ENCODE measurements at regions not wholly inside any gene's neighbourhood (a gene's known extent, or its start where the extent isn't known, plus 50 kb on each side); places are given as distances from the start of the nearest gene placed in this dataset.

DNA sequence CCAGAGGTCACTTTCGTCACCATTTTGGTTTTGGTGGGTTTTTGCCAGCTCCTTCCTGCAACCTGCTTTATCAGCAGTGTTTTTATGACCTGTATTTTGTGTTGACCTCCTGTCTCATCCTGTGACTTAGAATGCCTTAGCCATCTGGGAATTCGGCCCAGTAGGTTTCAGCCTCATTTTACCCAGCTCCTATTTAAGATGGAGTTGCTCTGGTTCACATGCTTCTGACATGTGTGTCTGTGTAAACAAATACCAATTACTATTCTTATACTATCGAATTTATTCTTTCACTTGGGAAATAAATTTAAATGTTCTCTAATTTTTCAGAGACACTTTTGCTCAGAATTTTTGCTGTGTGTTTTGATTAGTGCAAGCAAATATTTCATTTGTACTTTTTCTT is 1370.3 kb upstream of the MIR17HG start:
- TF ChIP-seq, protein P1, sequence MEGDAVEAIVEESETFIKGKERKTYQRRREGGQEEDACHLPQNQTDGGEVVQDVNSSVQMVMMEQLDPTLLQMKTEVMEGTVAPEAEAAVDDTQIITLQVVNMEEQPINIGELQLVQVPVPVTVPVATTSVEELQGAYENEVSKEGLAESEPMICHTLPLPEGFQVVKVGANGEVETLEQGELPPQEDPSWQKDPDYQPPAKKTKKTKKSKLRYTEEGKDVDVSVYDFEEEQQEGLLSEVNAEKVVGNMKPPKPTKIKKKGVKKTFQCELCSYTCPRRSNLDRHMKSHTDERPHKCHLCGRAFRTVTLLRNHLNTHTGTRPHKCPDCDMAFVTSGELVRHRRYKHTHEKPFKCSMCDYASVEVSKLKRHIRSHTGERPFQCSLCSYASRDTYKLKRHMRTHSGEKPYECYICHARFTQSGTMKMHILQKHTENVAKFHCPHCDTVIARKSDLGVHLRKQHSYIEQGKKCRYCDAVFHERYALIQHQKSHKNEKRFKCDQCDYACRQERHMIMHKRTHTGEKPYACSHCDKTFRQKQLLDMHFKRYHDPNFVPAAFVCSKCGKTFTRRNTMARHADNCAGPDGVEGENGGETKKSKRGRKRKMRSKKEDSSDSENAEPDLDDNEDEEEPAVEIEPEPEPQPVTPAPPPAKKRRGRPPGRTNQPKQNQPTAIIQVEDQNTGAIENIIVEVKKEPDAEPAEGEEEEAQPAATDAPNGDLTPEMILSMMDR (IDR thresholded peaks at IDR 0.05; ENCODE audit: unreplicated experiment) = no peak

DNA sequence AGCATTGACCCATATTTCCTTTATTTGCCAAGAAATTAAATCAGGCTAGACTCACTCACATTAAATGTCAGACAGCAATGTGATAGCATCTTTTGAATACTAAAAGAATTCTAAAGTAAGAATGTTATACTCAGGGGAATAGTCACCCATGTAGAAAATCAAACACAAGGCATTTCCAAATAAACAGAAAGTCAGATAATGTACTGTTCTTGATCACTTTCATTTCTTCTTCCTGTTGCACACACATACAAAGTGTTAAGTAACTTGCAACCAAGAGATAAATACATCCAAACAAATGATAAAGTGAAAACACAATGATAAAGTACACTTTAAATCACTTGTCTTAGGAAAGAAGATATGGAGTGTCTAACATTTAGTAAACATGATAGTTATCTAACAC is 1366.6 kb upstream of the MIR17HG start:
- Mint-ChIP-seq H3K4me3 (ENCODE audit: unreplicated experiment) (no peak overlapping the region), H3K27ac (ENCODE audit: unreplicated experiment) (no peak overlapping the region), H3K9me3 (ENCODE audit: unreplicated experiment) (no peaks in the 10 kb centered on the region), H3K27me3 (ENCODE audit: unreplicated experiment) (no peaks in the 10 kb centered on the region), H3K36me3 (ENCODE audit: low read depth, unreplicated experiment) (no peaks in the 10 kb centered on the region), H3K4me1 (ENCODE audit: unreplicated experiment) (no peaks in the 10 kb centered on the region)
- DNase-seq (ENCODE audit: low spot score) = no peak
- TF ChIP-seq, protein P1 (IDR thresholded peaks at IDR 0.05; ENCODE audit: unreplicated experiment) = no peak

More for the DNA sequence above, 1370.3 kb upstream of the MIR17HG start:
- no peaks in the 10 kb centered on the region for H3K9me3 Mint-ChIP-seq (ENCODE audit: unreplicated experiment)
- DNase-seq (ENCODE audit: low spot score) = no peak
- no peak overlapping the region for H3K4me3 Mint-ChIP-seq (ENCODE audit: unreplicated experiment)
- H3K36me3 Mint-ChIP-seq (ENCODE audit: low read depth, unreplicated experiment) = no peaks in the 10 kb centered on the region
- H3K4me1 Mint-ChIP-seq (ENCODE audit: unreplicated experiment) = no peaks in the 10 kb centered on the region
- no peak overlapping the region for H3K27ac Mint-ChIP-seq (ENCODE audit: unreplicated experiment)
- H3K27me3 Mint-ChIP-seq (ENCODE audit: unreplicated experiment) = no peaks in the 10 kb centered on the region

DNA sequence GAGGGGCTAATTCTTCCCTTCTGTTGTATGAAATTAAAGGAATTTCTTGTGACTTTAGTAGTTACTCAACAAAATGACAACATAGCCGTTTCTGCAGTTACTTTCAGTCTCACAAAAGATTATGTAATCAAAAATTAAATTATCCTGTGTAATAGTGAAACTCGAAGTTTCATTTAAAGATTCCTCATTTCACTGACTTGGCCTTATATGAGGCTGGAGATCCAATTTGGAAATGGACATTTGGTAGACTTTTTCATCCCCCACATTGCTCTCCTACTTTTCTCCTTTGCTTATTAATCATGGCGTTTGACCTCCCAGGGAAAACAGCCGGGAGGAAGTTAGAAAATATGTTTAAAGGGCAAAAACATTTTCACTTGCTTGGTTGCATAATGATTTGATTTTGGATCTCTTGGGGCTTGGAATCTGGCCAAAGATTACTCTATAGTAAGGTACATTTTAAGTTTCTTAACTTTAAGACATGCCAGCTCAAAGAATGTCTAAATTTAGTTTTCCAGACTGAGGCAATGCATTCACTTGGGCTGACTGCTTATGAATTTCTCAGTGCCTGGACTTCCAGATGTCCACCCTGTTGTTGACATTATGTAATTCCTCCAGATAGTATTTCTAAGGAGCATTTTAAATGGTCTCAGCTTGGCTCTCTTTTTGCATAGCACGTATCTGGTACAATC is 1364.9 kb upstream of the MIR17HG start:
- TF ChIP-seq, protein P1 (IDR thresholded peaks at IDR 0.05; ENCODE audit: unreplicated experiment) = no peak
- no peaks in the 10 kb centered on the region for H3K36me3 Mint-ChIP-seq (ENCODE audit: low read depth, unreplicated experiment)
- H3K4me3 Mint-ChIP-seq (ENCODE audit: unreplicated experiment) = no peak overlapping the region
- DNase-seq (ENCODE audit: low spot score) = no peak
- no peaks in the 10 kb centered on the region for H3K27me3 Mint-ChIP-seq (ENCODE audit: unreplicated experiment)
- no peak overlapping the region for H3K27ac Mint-ChIP-seq (ENCODE audit: unreplicated experiment)
- no peaks in the 10 kb centered on the region for H3K4me1 Mint-ChIP-seq (ENCODE audit: unreplicated experiment)
- H3K9me3 Mint-ChIP-seq (ENCODE audit: unreplicated experiment) = no peaks in the 10 kb centered on the region

DNA sequence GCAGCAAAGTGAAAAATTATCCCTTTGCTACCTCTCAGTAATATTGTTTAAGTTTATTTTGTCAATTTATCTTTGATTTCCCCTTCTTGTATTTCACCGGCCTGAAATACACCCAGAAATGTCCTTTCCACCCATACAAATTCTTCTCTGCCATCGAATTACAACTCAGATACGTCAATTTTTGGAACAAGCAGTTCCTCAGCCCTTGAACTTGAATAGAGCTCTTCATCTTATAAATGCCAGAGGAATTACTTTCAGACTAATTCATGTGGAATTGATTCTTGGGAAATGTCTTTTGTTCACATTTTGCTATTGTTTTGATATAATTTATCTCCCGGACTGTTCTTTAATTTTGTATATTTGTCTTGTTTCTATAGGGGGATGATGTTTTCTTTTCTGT is 1359.3 kb upstream of the MIR17HG start:
- Mint-ChIP-seq H3K4me1 (ENCODE audit: unreplicated experiment) (no peaks in the 10 kb centered on the region), H3K27ac (ENCODE audit: unreplicated experiment) (no peak overlapping the region), H3K27me3 (ENCODE audit: unreplicated experiment) (no peaks in the 10 kb centered on the region), H3K9me3 (ENCODE audit: unreplicated experiment) (no peaks in the 10 kb centered on the region), H3K36me3 (ENCODE audit: low read depth, unreplicated experiment) (no peaks in the 10 kb centered on the region), H3K4me3 (ENCODE audit: unreplicated experiment) (no peak overlapping the region)
- TF ChIP-seq, protein P1 (IDR thresholded peaks at IDR 0.05; ENCODE audit: unreplicated experiment) = no peak
- DNase-seq (ENCODE audit: low spot score) = no peak

DNA sequence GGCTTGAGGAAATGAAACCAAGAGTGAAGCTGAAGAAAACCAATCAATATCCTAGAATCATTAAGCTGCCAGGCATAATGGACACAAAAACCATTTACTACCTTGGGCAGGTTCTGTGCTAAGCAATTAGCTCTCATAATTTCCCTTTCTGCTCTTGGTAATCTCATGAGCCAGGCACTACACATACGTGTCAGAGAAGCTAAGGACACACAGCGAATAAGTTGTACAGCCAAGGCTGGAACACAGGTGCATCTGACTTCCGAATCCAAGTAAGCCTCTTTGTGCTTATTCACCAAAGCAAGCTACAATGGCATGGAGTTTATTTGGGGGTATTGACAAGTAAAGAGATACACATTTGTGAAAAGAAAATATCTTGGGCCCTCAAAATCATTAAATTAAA is 1343.9 kb upstream of the MIR17HG start:
- TF ChIP-seq, protein P1 (IDR thresholded peaks at IDR 0.05; ENCODE audit: unreplicated experiment) = no peak
- Mint-ChIP-seq H3K9me3 (ENCODE audit: unreplicated experiment) (no peaks in the 10 kb centered on the region), H3K36me3 (ENCODE audit: low read depth, unreplicated experiment) (no peaks in the 10 kb centered on the region), H3K27me3 (ENCODE audit: unreplicated experiment) (peaks cover 2% of the 10 kb centered on the region), H3K4me3 (ENCODE audit: unreplicated experiment) (no peak overlapping the region), H3K27ac (ENCODE audit: unreplicated experiment) (no peak overlapping the region), H3K4me1 (ENCODE audit: unreplicated experiment) (no peaks in the 10 kb centered on the region)
- no peak for DNase-seq (ENCODE audit: low spot score)
